GM12878 (cell line): ENCODE measurements at regions not wholly inside any gene's neighbourhood (a gene's known extent, or its start where the extent isn't known, plus 50 kb on each side); places are given as distances from the start of the nearest gene placed in this dataset.

Experiments used
- ATAC-seq: fragments of 200-7000 bp; cut with Tn5 transposase; 3 replicates; pipeline ENCODE4 v1.9.1; 2020; ENCODE audit warnings: mild to moderate bottlenecking, moderate library complexity
- BruUV-seq: library from RNA; stranded (reverse); fragments of 400-500 nt; replicated peaks from 2 replicates; lab custom pipeline; 2021; lab: Mats Ljungman, UMichigan
- CTCF ChIA-PET: fragments of 300-600 bp; sonication (Branson Sonifier 250); formaldehyde crosslinking; extraction: SDS; loops from one replicate; lab custom pipeline; 2021; ENCODE audit warnings: inconsistent platforms; lab: Yijun Ruan, JAX
- POLR2A ChIA-PET: fragments of 350-600 bp; formaldehyde crosslinking; extraction: SDS; loops from one replicate; lab custom pipeline; 2021; ENCODE audit warnings: inconsistent platforms; lab: Charles Lee
- RAD21 ChIA-PET: fragments of 300-600 bp; sonication (Branson Sonifier 250); formaldehyde crosslinking; loops from one replicate; lab custom pipeline; 2023; ENCODE audit warnings: antibody characterized with exemption; ENCODE audit not compliant: unreplicated experiment; lab: Charles Lee
- SMC1A ChIA-PET: fragments of 300-600 bp; sonication (Branson Sonifier 250); formaldehyde crosslinking; loops from one replicate; lab custom pipeline; 2023; ENCODE audit not compliant: unreplicated experiment, uncharacterized antibody; lab: Charles Lee
- DNase-seq: peaks from one replicate; pipeline ENCODE4 v3.0.0-alpha.2; 2011; ENCODE audit warnings: low read depth, low spot score
- FAIRE-seq: peaks from 3 replicates; lab custom pipeline; 2011; peaks lifted over from hg19 to GRCh38; lab: Jason Lieb, UNC
- H2AFZ ChIP-seq: 2 replicates; pipeline ENCODE4 v1.6.0; 2011; ENCODE audit warnings: low read depth, low read length, control low read depth; ENCODE audit not compliant: control insufficient read depth
- H3K27ac ChIP-seq: 2 replicates; pipeline ENCODE4 v1.5.1; 2011; ENCODE audit warnings: control low read depth; ENCODE audit not compliant: control insufficient read depth, insufficient read depth
- H3K27me3 ChIP-seq, 2 experiments: replicated peaks in 1 of 2; 2 replicates each; pipeline versions ENCODE4 v1.6.0 to v1.6.1; 2011; ENCODE audit warnings: low read length in 1 of 2; ENCODE audit not compliant: control insufficient read depth in 2 of 2, insufficient read depth in 2 of 2
- H3K36me3 ChIP-seq, 2 experiments: 2 replicates each; pipeline ENCODE4 v1.5.1; 2011; ENCODE audit warnings: low read length in 1 of 2; ENCODE audit not compliant: control insufficient read depth in 2 of 2, insufficient read depth in 2 of 2
- H3K4me1 ChIP-seq: 2 replicates; pipeline ENCODE4 v1.6.1; 2011; ENCODE audit warnings: mild to moderate bottlenecking, low read length, moderate library complexity, mixed read lengths; ENCODE audit not compliant: control insufficient read depth, insufficient read depth
- H3K4me2 ChIP-seq: 2 replicates; pipeline ENCODE4 v1.6.0; 2011; ENCODE audit warnings: control low read depth; ENCODE audit not compliant: control insufficient read depth, insufficient read depth
- H3K4me3 ChIP-seq: fragments of 200-600 bp; sonication (generic); 2 replicates; pipeline ENCODE4 v1.5.1; 2016
- H3K79me2 ChIP-seq: 2 replicates; pipeline ENCODE4 v1.6.0; 2011; ENCODE audit warnings: low read length; ENCODE audit not compliant: control insufficient read depth, insufficient read depth
- H3K9ac ChIP-seq: 2 replicates; pipeline ENCODE4 v1.8.0; 2011; ENCODE audit warnings: low read length, control low read depth, mixed read lengths; ENCODE audit not compliant: control insufficient read depth, insufficient read depth
- H3K9me3 ChIP-seq: replicated peaks from 3 replicates; pipeline ENCODE4 v1.5.1; 2011; ENCODE audit warnings: mild to moderate bottlenecking, low read length; ENCODE audit not compliant: control insufficient read depth, insufficient read depth
- H4K20me1 ChIP-seq: 2 replicates; pipeline ENCODE4 v1.6.0; 2011; ENCODE audit not compliant: control insufficient read depth, insufficient read depth
- BCL11A ChIP-seq: IDR thresholded peaks from 2 replicates; pipeline ENCODE4 v1.6.1; 2011; ENCODE audit warnings: low read depth, low read length
- CREM ChIP-seq: IDR thresholded peaks from 2 replicates; pipeline ENCODE4 v1.6.1; 2014; ENCODE audit warnings: antibody characterized with exemption, low read depth
- HDGF ChIP-seq: fragments of 450-650 bp; IDR thresholded peaks from 2 replicates; pipeline ENCODE4 v1.6.1; 2016; ENCODE audit warnings: antibody characterized with exemption
- IRF4 ChIP-seq: IDR thresholded peaks from 2 replicates; pipeline ENCODE4 v1.6.1; 2011; ENCODE audit warnings: low read depth, low read length
- KDM1A ChIP-seq: fragments of 200-600 bp; sonication (generic); IDR thresholded peaks from 2 replicates; pipeline ENCODE4 v1.6.1; 2016; ENCODE audit warnings: borderline replicate concordance
- KLF5 ChIP-seq: fragments of 450-650 bp; IDR thresholded peaks from 2 replicates; pipeline ENCODE4 v1.6.1; 2014; ENCODE audit warnings: mild to moderate bottlenecking; ENCODE audit not compliant: partially characterized antibody
- MYC ChIP-seq: IDR thresholded peaks from 2 replicates; pipeline ENCODE4 v1.6.1; 2011; ENCODE audit warnings: mild to moderate bottlenecking, low read length, moderate library complexity, inconsistent platforms; ENCODE audit not compliant: insufficient read depth, insufficient replicate concordance, insufficient read length, severe bottlenecking
- SPI1 ChIP-seq: IDR thresholded peaks from 2 replicates; pipeline ENCODE4 v1.6.1; 2011; ENCODE audit warnings: low read depth, mild to moderate bottlenecking, low read length, moderate library complexity, borderline replicate concordance; ENCODE audit not compliant: insufficient read depth
- SUPT20H ChIP-seq: IDR thresholded peaks from 2 replicates; pipeline ENCODE4 v1.6.1; 2011; ENCODE audit warnings: low read depth, mild to moderate bottlenecking, low read length, moderate library complexity, borderline replicate concordance; ENCODE audit not compliant: control insufficient read depth
- WGBS: methylation state at CpG from one replicate; pipeline ENCODE4 v1.1.6; 2016; ENCODE audit warnings: low lambda C conversion rate; ENCODE audit not compliant: insufficient replicate concordance, insufficient coverage; ENCODE audit errors: missing lambda C conversion rate; 5-methylcytosine and 5-hydroxymethylcytosine counted together
- in situ Hi-C: fragments of 300-500 bp; cut with MboI; formaldehyde crosslinking; loops from 9 replicates; pipeline ENCODE4 v1.14.3; 2018; ENCODE audit warnings: mixed read lengths
- intact Hi-C: fragments of 100-400 bp; cut with micrococcal nuclease; formaldehyde crosslinking; loops from one replicate; pipeline ENCODE4 v1.14.2; 2022; ENCODE audit not compliant: unreplicated experiment
- TF ChIP-seq, protein P1 (sequence below): IDR thresholded peaks from 2 replicates; pipeline ENCODE4 v1.6.1; 2012; ENCODE audit warnings: mild to moderate bottlenecking, low read depth, low read length
- TF ChIP-seq, protein P2 (sequence below), 3 experiments: IDR thresholded peaks in 2 of 3; conservative IDR thresholded peaks in 1 of 3; 2 replicates each; pipeline ENCODE4 v1.5.1; 2011; ENCODE audit warnings: low read depth in 3 of 3, low read length in 3 of 3, mild to moderate bottlenecking in 3 of 3, control low read depth in 2 of 3, moderate library complexity in 2 of 3, inconsistent platforms in 1 of 3, mixed read lengths in 1 of 3; ENCODE audit not compliant: control insufficient read depth in 2 of 3, insufficient read depth in 1 of 3; ENCODE audit errors: extremely low read depth in 1 of 3

DNA sequence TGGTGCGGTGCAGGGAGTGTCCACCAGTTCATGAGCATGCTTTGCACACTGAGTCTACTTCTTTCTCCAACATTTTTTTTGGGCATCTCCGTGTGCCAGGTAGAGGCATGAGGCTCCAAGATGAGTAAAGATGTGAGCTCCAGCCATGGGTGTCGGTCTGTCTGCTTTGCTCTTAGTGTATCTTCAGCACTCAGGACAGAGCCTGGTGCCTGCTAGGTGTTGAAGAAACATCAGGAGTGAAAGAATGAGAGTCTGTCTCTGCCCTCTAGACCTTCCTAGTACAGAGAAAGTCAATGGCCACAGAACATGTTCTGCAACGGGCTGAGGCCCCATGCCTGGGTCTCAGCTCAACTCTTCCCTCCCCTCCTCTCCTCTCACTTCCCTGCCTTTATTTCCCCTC, 486.5 kb downstream of the TBC1D22A start:
- H3K9me3 ChIP-seq, result no peaks in the 10 kb centered on the region; the same call in 2 of the 3 replicates
- no peak overlapping the region for H3K4me2 ChIP-seq
- RAD21 ChIA-PET, result no interaction called here
- H3K27me3 ChIP-seq, result no peaks in the 10 kb centered on the region
- in situ Hi-C loops, result no loop called here
- FAIRE-seq (no peak), DNase-seq (no peak), ATAC-seq (no peak)
- intact Hi-C loops, result no loop called here
- POLR2A ChIA-PET, result no interaction called here
- TF ChIP-seq BCL11A (no peak), CREM (no peak), KDM1A (no peak), IRF4 (no peak), SUPT20H (no peak), MYC (no peak), SPI1 (no peak), KLF5 (no peak), HDGF (no peak)
- TF ChIP-seq, protein P1, sequence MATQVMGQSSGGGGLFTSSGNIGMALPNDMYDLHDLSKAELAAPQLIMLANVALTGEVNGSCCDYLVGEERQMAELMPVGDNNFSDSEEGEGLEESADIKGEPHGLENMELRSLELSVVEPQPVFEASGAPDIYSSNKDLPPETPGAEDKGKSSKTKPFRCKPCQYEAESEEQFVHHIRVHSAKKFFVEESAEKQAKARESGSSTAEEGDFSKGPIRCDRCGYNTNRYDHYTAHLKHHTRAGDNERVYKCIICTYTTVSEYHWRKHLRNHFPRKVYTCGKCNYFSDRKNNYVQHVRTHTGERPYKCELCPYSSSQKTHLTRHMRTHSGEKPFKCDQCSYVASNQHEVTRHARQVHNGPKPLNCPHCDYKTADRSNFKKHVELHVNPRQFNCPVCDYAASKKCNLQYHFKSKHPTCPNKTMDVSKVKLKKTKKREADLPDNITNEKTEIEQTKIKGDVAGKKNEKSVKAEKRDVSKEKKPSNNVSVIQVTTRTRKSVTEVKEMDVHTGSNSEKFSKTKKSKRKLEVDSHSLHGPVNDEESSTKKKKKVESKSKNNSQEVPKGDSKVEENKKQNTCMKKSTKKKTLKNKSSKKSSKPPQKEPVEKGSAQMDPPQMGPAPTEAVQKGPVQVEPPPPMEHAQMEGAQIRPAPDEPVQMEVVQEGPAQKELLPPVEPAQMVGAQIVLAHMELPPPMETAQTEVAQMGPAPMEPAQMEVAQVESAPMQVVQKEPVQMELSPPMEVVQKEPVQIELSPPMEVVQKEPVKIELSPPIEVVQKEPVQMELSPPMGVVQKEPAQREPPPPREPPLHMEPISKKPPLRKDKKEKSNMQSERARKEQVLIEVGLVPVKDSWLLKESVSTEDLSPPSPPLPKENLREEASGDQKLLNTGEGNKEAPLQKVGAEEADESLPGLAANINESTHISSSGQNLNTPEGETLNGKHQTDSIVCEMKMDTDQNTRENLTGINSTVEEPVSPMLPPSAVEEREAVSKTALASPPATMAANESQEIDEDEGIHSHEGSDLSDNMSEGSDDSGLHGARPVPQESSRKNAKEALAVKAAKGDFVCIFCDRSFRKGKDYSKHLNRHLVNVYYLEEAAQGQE, result no peak
- TF ChIP-seq, protein P2, sequence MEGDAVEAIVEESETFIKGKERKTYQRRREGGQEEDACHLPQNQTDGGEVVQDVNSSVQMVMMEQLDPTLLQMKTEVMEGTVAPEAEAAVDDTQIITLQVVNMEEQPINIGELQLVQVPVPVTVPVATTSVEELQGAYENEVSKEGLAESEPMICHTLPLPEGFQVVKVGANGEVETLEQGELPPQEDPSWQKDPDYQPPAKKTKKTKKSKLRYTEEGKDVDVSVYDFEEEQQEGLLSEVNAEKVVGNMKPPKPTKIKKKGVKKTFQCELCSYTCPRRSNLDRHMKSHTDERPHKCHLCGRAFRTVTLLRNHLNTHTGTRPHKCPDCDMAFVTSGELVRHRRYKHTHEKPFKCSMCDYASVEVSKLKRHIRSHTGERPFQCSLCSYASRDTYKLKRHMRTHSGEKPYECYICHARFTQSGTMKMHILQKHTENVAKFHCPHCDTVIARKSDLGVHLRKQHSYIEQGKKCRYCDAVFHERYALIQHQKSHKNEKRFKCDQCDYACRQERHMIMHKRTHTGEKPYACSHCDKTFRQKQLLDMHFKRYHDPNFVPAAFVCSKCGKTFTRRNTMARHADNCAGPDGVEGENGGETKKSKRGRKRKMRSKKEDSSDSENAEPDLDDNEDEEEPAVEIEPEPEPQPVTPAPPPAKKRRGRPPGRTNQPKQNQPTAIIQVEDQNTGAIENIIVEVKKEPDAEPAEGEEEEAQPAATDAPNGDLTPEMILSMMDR (IDR thresholded peaks at IDR 0.05 in 2 of 3, conservative IDR thresholded peaks at IDR 0.05 in 1 of 3; ENCODE audit: control insufficient read depth in 2 of 3, extremely low read depth in 1 of 3, insufficient read depth in 1 of 3, low read depth in 3 of 3, low read length in 3 of 3), result no peak
- BruUV-seq, result no TSS peak
- CTCF ChIA-PET, result no interaction called here
- SMC1A ChIA-PET, result no interaction called here
- no peaks in the 10 kb centered on the region for H3K79me2 ChIP-seq
- H4K20me1 ChIP-seq, result no peaks in the 10 kb centered on the region
- no peaks in the 10 kb centered on the region for H3K36me3 ChIP-seq
- WGBS, result 19% methylated on average over 4 of the region's 4 CpGs
- no peak overlapping the region for H3K4me3 ChIP-seq
- no peak overlapping the region for H2AFZ ChIP-seq
- no peak overlapping the region for H3K9ac ChIP-seq
- no peak overlapping the region for H3K27ac ChIP-seq
- no peaks in the 10 kb centered on the region for H3K4me1 ChIP-seq
